ENCODE measurements at regions not wholly inside any gene's neighbourhood (a gene's known extent, or its start where the extent isn't known, plus 50 kb on each side); places are given as distances from the start of the nearest gene placed in this dataset.
"Not testable (repeated sequence)": the region's sequence is repeated elsewhere in the genome, so short reads cannot be mapped to it uniquely, and the experiment has no call there.

- DNase-seq, result not testable (repeated sequence)
Measured at GRCh38 chr9:65414249-65414648, 129.2 kb upstream of the FOXD4L5 start.

GRCh38 chr9:65413371-65413770 is 128.4 kb upstream of the FOXD4L5 start:
- DNase-seq, result not testable (repeated sequence)

- DNase-seq, result no peak
Measured at GRCh38 chr9:65411901-65412300, 126.9 kb upstream of the FOXD4L5 start.

DNA sequence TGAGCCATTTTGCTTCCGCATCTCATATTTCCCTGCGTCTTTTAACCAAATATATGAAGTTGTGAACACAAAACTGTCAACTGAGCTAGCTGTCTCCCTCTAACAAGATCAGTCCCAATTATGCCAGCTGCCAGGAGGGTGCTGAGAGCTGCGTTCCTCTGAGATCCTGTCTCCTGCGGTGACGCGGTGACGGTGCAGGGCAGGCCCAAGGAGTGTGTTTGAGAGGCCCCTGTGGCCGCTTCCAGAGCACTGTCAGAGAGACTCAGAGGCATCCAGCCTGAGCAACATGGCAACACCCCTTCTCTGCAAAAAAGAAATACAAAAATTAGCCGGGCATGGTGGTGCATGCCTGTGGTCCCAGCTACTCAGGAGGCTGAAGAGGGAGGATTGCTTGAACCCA is 126.3 kb upstream of the FOXD4L5 start:
- no peak for DNase-seq

DNA sequence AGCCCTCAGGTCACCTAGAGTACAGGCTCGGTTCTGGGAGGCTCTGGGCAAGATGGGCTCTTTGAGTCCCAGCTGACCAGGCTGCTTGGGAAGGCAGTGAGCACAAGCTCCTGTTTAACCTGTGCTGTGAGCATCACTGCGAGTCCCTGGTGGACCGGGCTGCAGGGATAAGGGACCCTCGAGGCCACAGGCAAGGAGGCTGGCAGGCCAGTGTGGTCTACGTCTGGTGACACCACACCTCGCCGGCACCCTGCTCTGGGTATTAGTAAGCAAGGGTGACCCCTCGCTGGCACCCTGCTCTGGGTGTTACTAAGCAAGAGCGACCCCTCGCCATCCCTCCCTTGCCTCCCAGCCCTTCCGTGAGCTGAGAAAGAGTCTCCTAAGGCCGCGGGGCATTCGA is 125.9 kb upstream of the FOXD4L5 start:
- DNase-seq, result no peak

DNA sequence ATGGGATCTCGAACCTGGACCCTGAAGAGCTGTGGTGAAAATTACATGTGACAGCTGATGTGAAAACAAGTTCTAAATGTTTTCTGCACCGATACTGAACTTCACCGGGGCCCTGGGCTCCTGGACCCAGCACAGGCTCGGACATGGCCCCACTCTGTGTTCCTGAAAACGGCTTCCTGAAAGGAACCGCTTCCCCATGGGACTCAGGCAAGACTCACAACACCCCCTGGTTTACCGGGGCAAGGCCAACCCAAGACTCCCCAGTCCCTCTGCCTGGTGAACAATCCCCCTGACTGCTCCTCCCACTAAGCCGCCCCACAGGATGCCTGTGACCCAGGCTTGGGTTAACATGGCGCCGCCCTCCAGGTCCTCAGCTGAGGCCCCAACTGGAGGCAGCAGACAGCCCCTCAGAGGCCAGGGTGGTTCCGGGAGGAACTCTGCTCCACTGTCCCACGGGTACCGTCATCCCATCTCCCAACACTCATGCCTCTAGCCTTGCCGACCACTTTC is 124.5 kb upstream of the FOXD4L5 start:
- DNase-seq, result no peak

DNA sequence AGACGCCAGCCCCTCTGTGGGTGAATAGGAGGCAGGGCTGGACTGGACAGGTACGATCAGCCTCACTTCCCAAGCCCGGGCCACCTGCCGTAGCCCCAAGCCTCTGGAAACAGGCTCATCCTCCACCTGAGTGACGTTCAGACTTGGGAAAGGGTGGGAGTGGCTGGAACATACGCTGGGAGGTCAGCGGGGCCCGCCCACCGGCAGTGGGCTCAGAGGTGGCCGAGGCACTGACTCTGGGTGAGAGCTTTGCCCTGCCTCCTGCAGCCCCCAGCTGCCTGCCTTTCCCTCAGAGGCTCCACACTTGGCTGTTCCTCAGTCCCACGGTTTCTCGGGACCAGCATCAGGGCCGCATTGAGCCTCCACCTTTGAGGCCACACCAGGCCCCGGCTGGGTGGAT is 123.8 kb upstream of the FOXD4L5 start:
- not testable (repeated sequence) for DNase-seq

DNA sequence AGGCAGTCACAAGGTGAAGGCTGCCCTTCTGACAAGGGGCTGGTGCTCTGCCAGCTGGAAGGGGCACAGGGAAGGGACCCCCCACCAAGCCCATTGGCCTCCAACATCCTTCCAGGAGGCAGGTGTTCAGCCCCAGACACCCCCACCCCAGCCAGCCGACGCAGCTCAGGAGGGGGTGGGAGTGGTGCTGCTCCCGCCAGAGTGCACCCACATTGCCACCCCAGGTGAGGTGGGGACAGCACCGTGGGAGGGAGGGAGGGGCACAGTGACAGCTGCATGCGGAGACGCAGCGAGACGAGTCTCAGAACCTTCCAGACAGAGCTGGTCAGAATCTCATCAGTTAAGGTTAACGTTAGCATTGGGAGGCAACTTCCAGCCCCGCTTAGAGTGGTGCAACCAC is 121.6 kb upstream of the FOXD4L5 start:
- not testable (repeated sequence) for DNase-seq

DNA sequence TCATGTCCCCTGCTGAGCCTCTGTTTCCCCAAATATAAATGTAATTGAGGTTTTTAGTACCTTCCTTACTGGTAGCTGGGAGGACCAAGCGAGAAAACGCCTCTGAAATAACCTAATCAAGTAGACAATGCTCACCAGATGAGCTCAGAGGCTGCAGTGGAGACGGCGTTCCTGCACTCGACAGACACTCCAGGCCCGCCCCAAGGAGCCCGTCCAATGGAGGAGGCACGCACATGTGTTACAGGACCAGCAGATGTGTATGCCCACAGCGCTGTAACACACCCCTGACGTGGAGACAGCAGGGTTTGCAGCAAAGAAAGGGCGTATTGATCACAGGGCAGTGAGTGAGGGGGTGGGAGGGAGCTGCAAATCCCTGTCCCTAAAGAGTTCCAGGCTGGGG is 120.8 kb upstream of the FOXD4L5 start:
- not testable (repeated sequence) for DNase-seq

GRCh38 chr9:65405253-65405652 is 120.2 kb upstream of the FOXD4L5 start:
- no peak for DNase-seq

- no peak for DNase-seq
Measured at GRCh38 chr9:65404232-65405006, 119.4 kb upstream of the FOXD4L5 start.

DNA sequence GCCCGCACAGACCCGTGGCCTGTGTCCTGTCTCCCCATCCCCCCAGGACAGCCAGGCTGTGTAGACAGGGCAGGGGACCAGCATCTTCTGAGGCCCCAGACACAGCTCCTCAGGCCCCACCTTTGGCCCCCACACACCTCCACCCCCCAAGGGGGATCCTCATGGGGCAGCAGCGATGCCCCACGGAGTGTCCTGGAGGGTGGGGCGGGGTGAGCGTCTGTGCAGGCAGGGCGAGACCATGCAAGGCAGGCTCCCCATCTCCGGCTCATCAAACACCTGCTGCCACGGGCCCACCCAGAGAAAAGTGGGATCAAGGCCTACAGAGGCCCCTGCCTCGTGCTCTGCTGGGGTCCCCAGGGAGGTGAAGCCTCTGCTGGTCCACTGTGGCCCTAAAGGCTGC is 118.7 kb upstream of the FOXD4L5 start:
- no peak for DNase-seq

DNA sequence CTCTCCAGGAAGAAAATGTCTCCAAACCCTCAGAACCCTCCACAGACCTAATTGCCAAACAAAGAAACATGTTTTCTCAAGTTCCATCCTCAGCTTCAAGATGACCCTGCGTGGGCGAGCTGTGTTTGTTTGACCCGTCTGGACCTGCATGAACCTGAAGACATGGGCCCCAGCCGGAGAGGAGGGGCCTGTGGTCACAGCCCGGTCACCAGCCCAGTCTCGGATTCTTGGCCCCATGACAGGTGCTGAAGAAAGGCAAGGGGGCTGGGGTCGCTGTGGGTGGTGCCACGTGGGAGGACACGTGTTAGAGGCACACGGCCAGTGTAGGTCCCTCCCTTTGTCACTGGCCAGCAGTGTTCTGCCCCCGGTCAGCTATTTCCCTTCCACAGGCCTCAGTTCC is 118.1 kb upstream of the FOXD4L5 start:
- not testable (repeated sequence) for DNase-seq

GRCh38 chr9:65402206-65402870 is 117.3 kb upstream of the FOXD4L5 start:
- not testable (repeated sequence) for DNase-seq

GRCh38 chr9:65401456-65402045 is 116.5 kb upstream of the FOXD4L5 start:
- DNase-seq, result not testable (repeated sequence)

DNA sequence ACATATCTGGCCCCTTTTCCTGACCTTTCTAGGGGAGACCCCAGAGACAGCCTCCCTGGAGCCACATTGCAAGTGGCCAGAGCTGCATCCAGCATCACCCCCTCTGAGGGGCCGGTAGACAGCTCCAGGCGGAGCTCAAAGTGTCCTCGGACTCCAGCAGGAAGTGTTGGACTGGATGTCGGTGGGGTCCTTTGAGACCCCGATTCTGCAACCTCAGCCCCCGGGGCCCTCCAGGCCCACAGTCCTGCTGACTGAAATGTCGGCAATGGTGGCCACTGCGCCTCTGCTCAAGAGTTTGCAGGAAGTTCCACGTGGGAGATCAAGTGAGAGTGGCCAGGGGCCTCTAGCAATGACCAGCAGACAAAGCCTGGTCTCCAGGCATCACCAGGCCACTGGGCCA is 115.9 kb upstream of the FOXD4L5 start:
- DNase-seq, result no peak

DNA sequence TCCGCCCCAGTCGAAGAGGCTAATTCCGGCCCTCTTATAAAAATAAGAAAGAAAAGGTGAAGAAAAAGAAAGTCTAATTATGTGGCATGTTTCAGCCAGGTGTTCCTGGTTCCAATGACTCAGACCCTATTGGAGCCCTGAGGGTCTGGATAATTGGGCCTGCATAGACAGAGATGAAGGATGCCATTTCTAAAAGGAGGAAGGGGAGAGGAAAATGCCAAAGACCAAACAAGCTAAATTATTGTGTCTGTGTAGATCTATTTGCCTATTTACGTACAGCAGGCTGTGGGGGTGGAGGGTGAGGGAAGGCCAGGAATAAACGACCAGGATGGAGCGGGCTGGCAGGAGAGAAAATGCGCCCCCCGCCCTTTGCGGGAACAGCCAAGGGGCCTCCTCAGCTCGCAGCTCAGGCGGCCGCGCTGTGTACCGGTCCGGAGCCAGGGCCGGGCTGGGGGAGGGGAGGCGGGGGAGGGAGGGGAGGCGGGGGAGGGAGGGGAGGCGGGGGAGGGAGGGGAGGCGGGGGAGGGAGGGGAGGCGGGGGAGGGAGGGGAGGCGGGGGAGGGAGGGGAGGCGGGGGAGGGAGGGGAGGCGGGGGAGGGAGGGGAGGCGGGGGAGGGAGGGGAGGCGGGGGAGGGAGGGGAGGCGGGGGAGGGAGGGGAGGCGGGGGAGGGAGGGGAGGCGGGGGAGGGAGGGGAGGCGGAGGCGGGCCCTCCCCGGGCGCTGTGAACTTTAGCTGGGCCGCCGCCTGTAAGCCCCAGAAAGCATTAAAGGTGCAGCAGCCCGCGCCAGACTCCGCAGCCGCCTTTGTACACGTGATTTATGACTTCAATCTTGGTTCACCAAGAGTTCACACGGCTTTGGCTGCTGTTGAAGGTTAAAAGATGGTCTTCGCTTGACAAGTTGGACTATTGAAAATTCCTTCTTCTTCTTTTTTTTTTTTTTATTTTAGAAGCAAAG is 113.0 kb upstream of the FOXD4L5 start:
- peak; percentile 43 for DNase-seq

- DNase-seq, result not testable (repeated sequence)
Measured at GRCh38 chr9:65397226-65397625, 112.2 kb upstream of the FOXD4L5 start.

DNA sequence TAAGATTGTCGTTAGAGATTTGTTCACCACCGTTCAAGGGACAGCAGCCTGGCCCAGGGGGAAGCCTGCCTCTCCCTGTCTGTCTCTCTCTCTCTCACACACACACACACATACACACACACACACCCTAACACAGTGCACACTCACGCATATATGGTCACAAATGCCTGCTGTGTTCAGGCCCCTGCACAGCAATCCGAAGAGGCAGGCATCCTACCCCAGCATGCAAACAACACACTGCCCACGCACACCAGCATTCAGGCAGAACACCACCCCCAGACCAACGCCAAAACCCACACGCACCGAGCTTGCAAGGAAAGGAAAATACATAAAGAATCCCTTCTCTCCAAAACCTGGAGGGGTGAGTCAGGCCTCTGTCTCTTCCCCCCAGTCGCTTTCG is 111.6 kb upstream of the FOXD4L5 start:
- not testable (repeated sequence) for DNase-seq

DNA sequence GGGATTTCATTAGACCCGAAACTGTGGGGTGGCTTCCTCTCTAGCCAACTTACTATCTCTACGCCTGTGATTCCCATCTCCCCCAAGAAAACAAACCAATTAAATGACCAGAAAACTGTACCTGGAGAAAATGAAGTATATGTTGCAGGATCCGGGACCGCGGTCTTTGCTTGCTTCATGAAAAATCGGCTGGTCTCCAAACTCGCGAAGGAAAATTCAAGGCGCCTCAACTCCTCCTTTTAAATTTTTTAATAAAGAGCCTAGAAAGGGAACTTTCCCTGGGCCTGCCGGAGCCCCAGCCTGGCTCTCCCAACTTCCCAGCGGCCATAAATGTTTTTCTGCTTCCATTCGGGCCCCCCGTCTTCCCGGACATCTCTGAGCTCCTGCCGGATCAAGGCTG is 110.8 kb upstream of the FOXD4L5 start:
- DNase-seq, result not testable (repeated sequence)

DNA sequence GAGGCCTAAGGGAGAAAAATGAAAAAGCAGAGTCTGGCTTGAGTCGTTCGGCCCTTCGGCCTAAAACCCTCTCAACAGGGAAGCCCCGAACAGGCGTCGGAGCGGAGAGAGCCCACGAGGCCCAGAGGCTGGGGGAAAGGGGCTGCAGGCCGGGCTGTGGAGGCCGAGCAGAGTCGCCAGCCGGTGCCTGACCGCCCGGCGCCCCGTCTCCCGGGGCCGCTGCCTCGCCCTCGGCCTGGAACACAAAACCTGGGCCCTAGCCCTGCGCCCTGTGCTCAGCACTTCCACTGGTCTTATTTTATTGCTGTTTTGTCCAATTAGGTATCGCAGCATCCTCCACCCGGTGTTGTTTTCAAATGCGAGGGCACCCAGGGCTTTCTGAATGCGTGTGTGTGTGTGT is 110.1 kb upstream of the FOXD4L5 start:
- not testable (repeated sequence) for DNase-seq

DNA sequence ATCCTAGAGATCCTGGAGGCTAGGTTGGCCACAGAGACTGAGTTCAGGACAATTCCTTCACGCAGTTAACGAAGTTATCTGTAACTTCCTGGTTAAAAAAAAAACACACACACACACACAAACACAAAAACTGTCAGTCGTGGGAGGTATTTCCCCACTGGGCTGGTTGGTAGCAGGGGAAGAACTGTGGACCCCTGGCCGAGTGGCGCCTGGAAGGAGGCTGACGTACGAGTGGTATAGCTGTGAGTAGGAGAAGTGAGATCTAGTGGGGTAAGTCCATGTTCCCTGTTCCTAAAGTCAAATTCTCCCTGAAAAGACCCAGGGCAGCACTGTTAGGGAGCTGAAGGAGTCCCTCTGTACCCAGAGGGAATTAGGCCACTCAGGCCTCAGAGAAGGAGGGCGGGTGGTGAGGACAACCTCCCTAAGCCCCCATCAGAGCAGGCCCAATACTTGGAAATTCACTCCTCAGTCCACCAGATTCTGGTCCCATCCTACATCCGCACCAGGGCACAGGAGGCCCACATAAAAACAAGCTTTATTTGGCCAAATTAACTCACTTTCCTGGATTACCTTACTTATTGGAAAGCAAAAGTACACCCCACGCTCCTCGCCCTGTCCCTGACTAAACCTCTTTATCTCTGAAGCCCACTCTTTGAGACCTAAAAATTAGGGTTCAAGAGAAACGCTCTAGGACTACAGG is 108.3 kb upstream of the FOXD4L5 start:
- not testable (repeated sequence) for DNase-seq

Data from NCI-H1105 (cell line).